ENCODE measurements at regions not wholly inside any gene's neighbourhood (a gene's known extent, or its start where the extent isn't known, plus 50 kb on each side); places are given as distances from the start of the nearest gene placed in this dataset.

DNA sequence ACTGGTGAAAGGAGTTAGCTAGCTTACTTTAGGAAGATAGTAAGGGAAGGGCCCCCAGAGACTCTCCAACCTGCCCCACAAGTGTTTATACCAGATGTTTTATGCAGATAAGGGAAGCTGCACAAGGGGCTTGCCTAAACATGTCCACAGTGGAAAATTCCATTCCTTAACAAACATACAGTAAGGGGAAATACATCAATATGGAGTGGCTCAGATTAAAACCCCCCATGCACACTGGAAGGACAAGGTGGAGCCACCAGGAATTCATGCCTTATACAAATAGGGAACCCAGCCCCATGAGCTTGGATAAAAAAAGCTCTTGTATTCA, 106.3 kb upstream of the GPBP1 start:
- in situ Hi-C loops (cut with MboI; ENCODE audit: low sequenced_read_pairs) (no loop called here), dilution Hi-C loops (cut with HindIII; ENCODE audit: low sequenced_read_pairs, unreplicated experiment) (no loop called here), intact Hi-C loops (cut with micrococcal nuclease) (no loop called here)
- DNase-seq (peak; percentile 32), ATAC-seq (ENCODE audit: low read depth) (peak; percentile 59)
- Histone ChIP-seq H3K4me1 (ENCODE audit: control insufficient read depth, insufficient read depth, low read length) (peaks cover 4% of the 10 kb centered on the region), H2AFZ (replicated peaks; ENCODE audit: low read length, poor library complexity) (no peak overlapping the region), H3K36me3 (ENCODE audit: control insufficient read depth, insufficient read depth, low read length) (no peaks in the 10 kb centered on the region), H3K9me3 (ENCODE audit: control insufficient read depth, insufficient read depth, low read length) (no peaks in the 10 kb centered on the region; the same call in 1 of the 2 replicates), H3K79me1 (ENCODE audit: low read depth in 1 of 2, low read length in 2 of 2) (no peaks in the 10 kb centered on the region), H2BK5ac (ENCODE audit: low read depth, low read length, poor library complexity, severe bottlenecking) (peak overlapping the region; percentile 26), H2BK20ac (ENCODE audit: low read depth, low read length) (peak overlapping the region; percentile 67; the same call in 1 of the 2 replicates), H3K4ac (ENCODE audit: low read depth, low read length) (peak overlapping the region; percentile 56; the same call in 1 of the 2 replicates), H2AK5ac (ENCODE audit: low read depth, low read length) (no peak overlapping the region), H3K18ac (ENCODE audit: low read depth, low read length) (peak overlapping the region; percentile 94), H3K27me3 (ENCODE audit: control insufficient read depth, insufficient read depth, low read length) (peaks cover 2% of the 10 kb centered on the region), H4K5ac (ENCODE audit: low read depth, low read length) (peak overlapping the region; percentile 74), H2BK120ac (ENCODE audit: low read depth, low read length) (peak overlapping the region; percentile 84), H3K4me2 (ENCODE audit: low read depth, low read length) (no peak overlapping the region), H2AK9ac (replicated peaks; ENCODE audit: low read depth, low read length, poor library complexity) (no peak overlapping the region), H4K8ac (ENCODE audit: low read depth in 2 of 2, low read length in 2 of 2) (peak overlapping the region in 1 of 2 experiments; percentile 39; a peak in 1 of 4 replicates), H3K23ac (ENCODE audit: low read depth, low read length) (peak overlapping the region; percentile 33; the same call in 1 of the 2 replicates), H4K20me1 (ENCODE audit: insufficient read depth, low read length) (no peaks in the 10 kb centered on the region), H3K27ac (ENCODE audit: insufficient read depth, low read length) (no peak overlapping the region), H4K91ac (ENCODE audit: insufficient read depth, low read depth, low read length) (peak overlapping the region; percentile 37; the same call in 1 of the 2 replicates), H2BK15ac (ENCODE audit: low read depth, low read length) (no peak overlapping the region), H3K56ac (ENCODE audit: extremely low read depth, insufficient read depth, low read length) (no peak overlapping the region), H3K14ac (replicated peaks; ENCODE audit: low read depth, low read length) (peak overlapping the region; percentile 37), H3K9me1 (ENCODE audit: insufficient read depth, low read length) (no peaks in the 10 kb centered on the region), H3K9ac (ENCODE audit: low read depth, low read length) (no peak overlapping the region), H3K4me3 (ENCODE audit: insufficient read depth, low read depth, low read length) (no peak overlapping the region)
- ChIA-PET POLR2A (ENCODE audit: unreplicated experiment) (no interaction called here), CTCF (interaction anchor here (0.6 kb wide), 1 partner anchor 1322 kb away, joined by 4 read pairs; no protein-coding TSS in a partner anchor)
- TF ChIP-seq BHLHE40 (IDR thresholded peaks at IDR 0.05; ENCODE audit: low read depth, low read length) (no peak), NFE2L2 (IDR thresholded peaks at IDR 0.05; ENCODE audit: low read depth, low read length) (no peak), CHD1 (IDR thresholded peaks at IDR 0.05; ENCODE audit: low read depth, low read length) (no peak), USF2 (IDR thresholded peaks at IDR 0.05; ENCODE audit: low read depth, low read length) (no peak)
- BruUV-seq (replicated peaks), result no TSS peak

Data from IMR-90 (cell line).